Ishikawa (cell line): ENCODE measurements at regions not wholly inside any gene's neighbourhood (a gene's known extent, or its start where the extent isn't known, plus 50 kb on each side); places are given as distances from the start of the nearest gene placed in this dataset.

Experiments used
- CEBPB ChIP-seq: IDR thresholded peaks from 2 replicates; pipeline ENCODE4 v1.6.1; 2012
- EGR1 ChIP-seq: IDR thresholded peaks from 2 replicates; pipeline ENCODE4 v1.6.1; 2012
- EP300 ChIP-seq: IDR thresholded peaks from 2 replicates; pipeline ENCODE4 v1.6.1; 2012; ENCODE audit warnings: borderline replicate concordance
- MAX ChIP-seq: IDR thresholded peaks from 2 replicates; pipeline ENCODE4 v1.6.1; 2012
- NFIC ChIP-seq: IDR thresholded peaks from 2 replicates; pipeline ENCODE4 v1.6.1; 2012
- RAD21 ChIP-seq: IDR thresholded peaks from 2 replicates; pipeline ENCODE4 v1.6.1; 2012; ENCODE audit warnings: low read depth
- REST ChIP-seq: IDR thresholded peaks from 2 replicates; pipeline ENCODE4 v1.6.1; 2012; ENCODE audit warnings: low read depth, mild to moderate bottlenecking
- TCF12 ChIP-seq: IDR thresholded peaks from 2 replicates; pipeline ENCODE4 v1.6.1; 2012; ENCODE audit warnings: low read depth
- TEAD4 ChIP-seq: IDR thresholded peaks from 2 replicates; pipeline ENCODE4 v1.6.1; 2012
- USF1 ChIP-seq: IDR thresholded peaks from 2 replicates; pipeline ENCODE4 v1.6.1; 2012
- ZBTB7A ChIP-seq: IDR thresholded peaks from 2 replicates; pipeline ENCODE4 v1.6.1; 2012; ENCODE audit warnings: low read depth

- no peak for TF ChIP-seq NFIC
- no peak for TF ChIP-seq CEBPB
- TF ChIP-seq TEAD4, result no peak
- TF ChIP-seq EGR1, result no peak
- TF ChIP-seq TCF12, result no peak
- no peak for TF ChIP-seq RAD21
- TF ChIP-seq EP300, result no peak
- TF ChIP-seq ZBTB7A, result no peak
- TF ChIP-seq USF1, result no peak
- no peak for TF ChIP-seq REST
- TF ChIP-seq MAX, result no peak
Measured at GRCh38 chr2:11057031-11057430, 98.2 kb upstream of the SLC66A3 start.
